Fibroblast of lung (primary cell): ENCODE measurements at regions not wholly inside any gene's neighbourhood (a gene's known extent, or its start where the extent isn't known, plus 50 kb on each side); places are given as distances from the start of the nearest gene placed in this dataset.

Source experiments
- CTCF ChIP-seq, 2 donors: IDR thresholded peaks in 1 of 2; conservative IDR thresholded peaks in 1 of 2; 1 replicate in 1 of 2; 2 replicates in 1 of 2; pipeline ENCODE4 v1.5.1; 2011 to 2012; ENCODE audit warnings: low read length in 2 of 2, control low read depth in 1 of 2, inconsistent platforms in 1 of 2, low read depth in 1 of 2, mild to moderate bottlenecking in 1 of 2
- EZH2 ChIP-seq: IDR thresholded peaks from 2 replicates; pipeline ENCODE4 v1.5.1; 2012; ENCODE audit warnings: low read length, control low read depth, mild to moderate bottlenecking; ENCODE audit errors: missing control alignments

DNA sequence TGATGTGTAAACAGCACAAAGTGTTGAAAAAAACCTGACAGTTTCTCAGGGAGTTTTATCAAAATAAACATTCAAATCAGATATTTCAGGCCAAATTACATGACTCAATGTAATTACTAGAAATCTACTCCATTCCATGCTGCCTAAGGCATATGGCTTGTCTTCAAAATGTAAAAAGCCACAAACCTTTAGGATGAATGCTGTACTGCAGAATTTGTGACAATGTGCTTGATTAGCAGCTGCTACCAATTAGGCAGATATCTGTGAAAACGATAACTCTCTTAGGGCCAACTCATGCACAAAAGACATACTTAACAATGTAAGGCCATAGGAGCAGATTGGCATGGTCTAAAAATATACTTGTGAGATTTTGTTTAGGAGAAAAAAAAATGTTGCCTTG, 267.0 kb downstream of the DACT1 start:
- TF ChIP-seq CTCF (conservative IDR thresholded peaks at IDR 0.05 in 1 of 2, IDR thresholded peaks at IDR 0.05 in 1 of 2; ENCODE audit: low read depth in 1 of 2, low read length in 2 of 2) (no peak), EZH2 (no peak)
